HG03196 (cell line): ENCODE measurements at regions not wholly inside any gene's neighbourhood (a gene's known extent, or its start where the extent isn't known, plus 50 kb on each side); places are given as distances from the start of the nearest gene placed in this dataset.
"Not testable (repeated sequence)": the region's sequence is repeated elsewhere in the genome, so short reads cannot be mapped to it uniquely, and the experiment has no call there.

Experiments
- ATAC-seq: cut with Tn5 transposase; IDR thresholded peaks from one replicate; pipeline ENCODE4 v1.9.1; 2021; ENCODE audit not compliant: unreplicated experiment

GRCh38 chr3:127520993-127521392, 69.5 kb downstream of the TPRA1 start:
- ATAC-seq = no peak

GRCh38 chr3:127518456-127519081, 72.0 kb downstream of the TPRA1 start:
- ATAC-seq = no peak

- no peak for ATAC-seq
These were observed 78.3 kb downstream of the TPRA1 start for GRCh38 chr3:127512256-127512655.

GRCh38 chr3:127501177-127501576, 89.4 kb downstream of the TPRA1 start:
- no peak for ATAC-seq

- ATAC-seq = no peak
These were observed 92.9 kb downstream of the TPRA1 start for GRCh38 chr3:127497676-127498075.

- no peak for ATAC-seq
These were observed 93.4 kb downstream of the TPRA1 start for GRCh38 chr3:127497166-127497565.

- ATAC-seq = no peak
These were observed 94.5 kb downstream of the TPRA1 start for GRCh38 chr3:127495821-127496655.

- ATAC-seq = no peak
These were observed 96.4 kb downstream of the TPRA1 start for GRCh38 chr3:127493924-127494646.

GRCh38 chr3:127492426-127492825, 98.1 kb downstream of the TPRA1 start:
- ATAC-seq = no peak

GRCh38 chr3:127491909-127492308, 98.6 kb downstream of the TPRA1 start:
- ATAC-seq = no peak

GRCh38 chr3:127491323-127491722, 99.2 kb downstream of the TPRA1 start:
- no peak for ATAC-seq

GRCh38 chr3:127491024-127491305, 99.6 kb downstream of the TPRA1 start:
- ATAC-seq = not testable (repeated sequence)

- no peak for ATAC-seq
These were observed 100.1 kb downstream of the TPRA1 start for GRCh38 chr3:127490271-127491023.

- no peak for ATAC-seq
These were observed 101.2 kb downstream of the TPRA1 start for GRCh38 chr3:127489357-127489756.

GRCh38 chr3:127488740-127489139, 101.8 kb downstream of the TPRA1 start:
- no peak for ATAC-seq

- ATAC-seq = no peak
These were observed 102.3 kb downstream of the TPRA1 start for GRCh38 chr3:127488141-127488672.

- ATAC-seq = no peak
These were observed 103.3 kb downstream of the TPRA1 start for GRCh38 chr3:127487196-127487595.

GRCh38 chr3:127486321-127486944, 104.1 kb downstream of the TPRA1 start:
- ATAC-seq = no peak

- ATAC-seq = no peak
These were observed 105.0 kb downstream of the TPRA1 start for GRCh38 chr3:127485396-127486170.
